MCF 10A (cell line): ENCODE measurements at regions not wholly inside any gene's neighbourhood (a gene's known extent, or its start where the extent isn't known, plus 50 kb on each side); places are given as distances from the start of the nearest gene placed in this dataset.

ENCODE experiments used
- BruUV-seq: library from RNA; stranded (reverse); fragments of 400-500 nt; replicated peaks from 2 replicates; lab custom pipeline; 2021; lab: Mats Ljungman, UMichigan
- CTCF ChIA-PET: fragments of 300-600 bp; sonication (Branson Sonifier 250); formaldehyde crosslinking; extraction: SDS; loops from one replicate; lab custom pipeline; 2021; ENCODE audit warnings: antibody characterized with exemption, inconsistent platforms; lab: Yijun Ruan, JAX
- POLR2A ChIA-PET: fragments of 300-600, 350-650 bp; sonication (Branson Sonifier 250); formaldehyde crosslinking; extraction: SDS; loops from one replicate; lab custom pipeline; 2020; ENCODE audit warnings: antibody characterized with exemption, inconsistent platforms; lab: Yijun Ruan, JAX
- DNase-seq: peaks from one replicate; pipeline ENCODE4 v3.0.0-alpha.2; 2018; ENCODE audit not compliant: unreplicated experiment
- H3K27ac Mint-ChIP-seq: one replicate; pipeline ENCODE4 v1.8.0; 2022; ENCODE audit warnings: mild to moderate bottlenecking, low read depth, mixed read lengths; ENCODE audit not compliant: unreplicated experiment
- H3K27me3 Mint-ChIP-seq: one replicate; pipeline ENCODE4 v1.8.0; 2022; ENCODE audit warnings: mixed read lengths; ENCODE audit not compliant: insufficient read depth, unreplicated experiment
- H3K36me3 Mint-ChIP-seq: one replicate; pipeline ENCODE4 v1.8.0; 2022; ENCODE audit warnings: mild to moderate bottlenecking, moderate library complexity, mixed read lengths; ENCODE audit not compliant: insufficient read depth, unreplicated experiment
- H3K4me1 Mint-ChIP-seq: one replicate; pipeline ENCODE4 v1.8.0; 2022; ENCODE audit warnings: mixed read lengths; ENCODE audit not compliant: insufficient read depth, unreplicated experiment
- H3K4me3 Mint-ChIP-seq: one replicate; pipeline ENCODE4 v1.8.0; 2022; ENCODE audit warnings: mild to moderate bottlenecking, moderate library complexity, mixed read lengths; ENCODE audit not compliant: unreplicated experiment
- H3K9me3 Mint-ChIP-seq: one replicate; pipeline ENCODE4 v1.8.0; 2022; ENCODE audit warnings: mixed read lengths; ENCODE audit not compliant: unreplicated experiment
- intact Hi-C: fragments of 100-400 bp; cut with micrococcal nuclease; formaldehyde crosslinking; loops from 2 replicates; pipeline ENCODE4 v1.14.1; 2022
- TF ChIP-seq, protein P1 (sequence below): fragments of 200-600 bp; IDR thresholded peaks from one replicate; pipeline ENCODE4 v1.8.0; 2022; ENCODE audit warnings: antibody characterized with exemption, mild to moderate bottlenecking; ENCODE audit not compliant: unreplicated experiment

GRCh38 chr6:104365451-104366234, 494.1 kb downstream of the HACE1 start:
- Mint-ChIP-seq H3K36me3 (no peaks in the 10 kb centered on the region), H3K9me3 (no peaks in the 10 kb centered on the region), H3K27ac (no peak overlapping the region), H3K4me1 (peaks cover 5% of the 10 kb centered on the region), H3K27me3 (peaks cover 16% of the 10 kb centered on the region), H3K4me3 (no peak overlapping the region)
- intact Hi-C loops, result no loop called here
- CTCF ChIA-PET, result interaction anchor here (0.6 kb wide), 1 partner anchor 22 kb away, joined by 3 read pairs; no protein-coding TSS in a partner anchor
- DNase-seq, result no peak
- TF ChIP-seq, protein P1, sequence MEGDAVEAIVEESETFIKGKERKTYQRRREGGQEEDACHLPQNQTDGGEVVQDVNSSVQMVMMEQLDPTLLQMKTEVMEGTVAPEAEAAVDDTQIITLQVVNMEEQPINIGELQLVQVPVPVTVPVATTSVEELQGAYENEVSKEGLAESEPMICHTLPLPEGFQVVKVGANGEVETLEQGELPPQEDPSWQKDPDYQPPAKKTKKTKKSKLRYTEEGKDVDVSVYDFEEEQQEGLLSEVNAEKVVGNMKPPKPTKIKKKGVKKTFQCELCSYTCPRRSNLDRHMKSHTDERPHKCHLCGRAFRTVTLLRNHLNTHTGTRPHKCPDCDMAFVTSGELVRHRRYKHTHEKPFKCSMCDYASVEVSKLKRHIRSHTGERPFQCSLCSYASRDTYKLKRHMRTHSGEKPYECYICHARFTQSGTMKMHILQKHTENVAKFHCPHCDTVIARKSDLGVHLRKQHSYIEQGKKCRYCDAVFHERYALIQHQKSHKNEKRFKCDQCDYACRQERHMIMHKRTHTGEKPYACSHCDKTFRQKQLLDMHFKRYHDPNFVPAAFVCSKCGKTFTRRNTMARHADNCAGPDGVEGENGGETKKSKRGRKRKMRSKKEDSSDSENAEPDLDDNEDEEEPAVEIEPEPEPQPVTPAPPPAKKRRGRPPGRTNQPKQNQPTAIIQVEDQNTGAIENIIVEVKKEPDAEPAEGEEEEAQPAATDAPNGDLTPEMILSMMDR, result no peak
- POLR2A ChIA-PET, result no interaction called here
- no TSS peak for BruUV-seq

DNA sequence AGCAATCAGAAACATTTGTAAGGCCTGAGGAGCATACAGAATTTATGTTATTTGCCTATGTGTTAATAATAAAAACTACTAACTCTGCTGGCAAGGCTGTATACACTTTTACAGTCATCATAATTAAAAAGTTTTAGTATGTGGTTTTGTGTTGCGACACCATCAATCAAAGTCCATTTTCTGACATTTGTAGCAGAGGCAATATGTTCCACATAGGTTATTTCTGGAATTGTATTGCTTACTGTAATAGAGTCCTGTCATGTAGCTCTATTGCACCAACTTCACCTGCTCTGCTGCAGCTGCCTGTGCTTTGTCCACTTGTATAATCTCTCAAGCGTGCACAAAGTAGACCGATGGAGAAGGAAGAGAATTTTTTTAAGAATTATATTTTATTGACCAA, 501.8 kb downstream of the HACE1 start:
- Mint-ChIP-seq H3K4me1 (no peaks in the 10 kb centered on the region), H3K36me3 (no peaks in the 10 kb centered on the region), H3K4me3 (no peak overlapping the region), H3K9me3 (peaks cover 5% of the 10 kb centered on the region), H3K27ac (no peak overlapping the region), H3K27me3 (peaks cover 4% of the 10 kb centered on the region)
- BruUV-seq, result no TSS peak
- CTCF ChIA-PET, result no interaction called here
- POLR2A ChIA-PET, result interaction anchor here (0.6 kb wide), 1 partner anchor 247 kb away, joined by 3 read pairs; no protein-coding TSS in a partner anchor
- TF ChIP-seq, protein P1, result no peak
- no peak for DNase-seq
- intact Hi-C loops, result no loop called here

- intact Hi-C loops, result no loop called here
- no TSS peak for BruUV-seq
- Mint-ChIP-seq H3K27me3 (no peaks in the 10 kb centered on the region), H3K27ac (no peak overlapping the region), H3K9me3 (peaks cover 5% of the 10 kb centered on the region), H3K4me3 (no peak overlapping the region), H3K36me3 (no peaks in the 10 kb centered on the region), H3K4me1 (no peaks in the 10 kb centered on the region)
- TF ChIP-seq, protein P1, result no peak
- DNase-seq, result no peak
- POLR2A ChIA-PET, result interaction anchor here (0.6 kb wide), 1 partner anchor 559 kb away, joined by 3 read pairs; no protein-coding TSS in a partner anchor
- CTCF ChIA-PET, result interaction anchor here (0.6 kb wide), 1 partner anchor 410 kb away, joined by 3 read pairs; no protein-coding TSS in a partner anchor
Observed at GRCh38 chr6:104356197-104356596, 503.5 kb downstream of the HACE1 start.

DNA sequence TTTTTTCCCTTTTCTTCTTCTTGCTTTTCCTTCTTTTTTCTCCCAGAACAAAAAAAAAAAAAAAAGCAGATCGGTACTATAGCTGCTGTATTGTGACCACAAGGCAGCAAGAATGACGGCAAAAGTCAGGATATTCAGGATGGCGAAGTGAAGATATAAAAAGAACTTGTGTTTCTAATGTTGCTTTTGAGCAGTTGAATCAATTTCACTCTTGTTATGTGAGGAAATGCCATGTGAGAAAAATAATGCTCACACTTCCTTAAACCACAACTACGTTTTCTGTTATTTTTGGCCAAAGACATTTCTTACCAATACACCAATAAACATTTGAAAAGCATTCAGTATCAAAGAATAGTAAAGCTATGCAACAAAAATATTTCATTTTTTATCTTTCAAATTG, 510.5 kb downstream of the HACE1 start:
- TF ChIP-seq, protein P1, result no peak
- Mint-ChIP-seq H3K9me3 (no peaks in the 10 kb centered on the region), H3K36me3 (no peaks in the 10 kb centered on the region), H3K27me3 (no peaks in the 10 kb centered on the region), H3K4me1 (no peaks in the 10 kb centered on the region), H3K27ac (no peak overlapping the region), H3K4me3 (no peak overlapping the region)
- intact Hi-C loops, result no loop called here
- BruUV-seq, result no TSS peak
- no peak for DNase-seq
- ChIA-PET POLR2A (no interaction called here), CTCF (no interaction called here)
